Adrenal gland (tissue), 9 donors: ENCODE measurements at regions not wholly inside any gene's neighbourhood (a gene's known extent, or its start where the extent isn't known, plus 50 kb on each side); places are given as distances from the start of the nearest gene placed in this dataset.

Experiments used
- DNase-seq, 7 donors: peaks; one replicate each; pipeline ENCODE4 v3.0.0-alpha.2; 2019 to 2020
- H3K27ac ChIP-seq, 5 donors: fragments of 200-600 bp; sonication (generic) in 4 of 5; 1 replicate in 3 of 5; 2 replicates in 2 of 5; pipeline versions ENCODE4 v1.5.1 to v1.8.0; 2016 to 2020; ENCODE audit warnings: mild to moderate bottlenecking in 1 of 5
- H3K27me3 ChIP-seq: fragments of 200-600 bp; 2 replicates; pipeline ENCODE4 v1.8.0; 2021
- H3K36me3 ChIP-seq, 2 donors: fragments of 200-600 bp; replicated peaks in 1 of 2; 1 replicate in 1 of 2; 2 replicates in 1 of 2; pipeline versions ENCODE4 v1.5.1 to v1.8.0; 2018 to 2022
- H3K4me1 ChIP-seq, 2 donors: fragments of 200-600 bp; replicated peaks in 1 of 2; 1 replicate in 1 of 2; 2 replicates in 1 of 2; pipeline versions ENCODE4 v1.5.1 to v1.8.0; 2018 to 2021
- H3K4me3 ChIP-seq, 4 donors: fragments of 200-600 bp; sonication (generic) in 3 of 4; one replicate each; pipeline ENCODE4 v1.5.1; 2016 to 2018
- H3K9me3 ChIP-seq, 3 donors: fragments of 200-600 bp; sonication (generic) in 1 of 3; replicated peaks in 1 of 3; 1 replicate in 2 of 3; 2 replicates in 1 of 3; pipeline versions ENCODE4 v1.5.1 to v1.8.0; 2016 to 2021
- POLR2A ChIP-seq, 2 donors: fragments of 450-650 bp; IDR thresholded peaks; one replicate each; pipeline ENCODE4 v1.6.1; 2017; ENCODE audit warnings: antibody characterized with exemption in 2 of 2, mild to moderate bottlenecking in 2 of 2, moderate library complexity in 1 of 2
- WGBS, 4 donors: extraction: QIAGEN DNeasy Blood & Tissue Kit in 2 of 4; methylation state at CpG; one replicate each; pipeline versions ENCODE4 v1.1.5 to v1.1.7; 2013 to 2017; 5-methylcytosine and 5-hydroxymethylcytosine counted together
- intact Hi-C, 2 donors: fragments of 100-400 bp; cut with DNase I; formaldehyde crosslinking; loops; one replicate each; pipeline versions ENCODE4 v1.14.1 to v1.15.0; 2022 to 2023
- TF ChIP-seq, protein P1 (sequence below), 6 experiments: fragments of 450-650 bp in 4 of 6; fragments of 200-600 bp in 2 of 6; sonication (generic) in 1 of 6; IDR thresholded peaks; 1 replicate in 5 of 6; 2 replicates in 1 of 6; pipeline versions ENCODE4 v1.5.1 to v1.8.0; 2016 to 2021; ENCODE audit warnings: antibody characterized with exemption in 6 of 6, mild to moderate bottlenecking in 2 of 6, moderate library complexity in 1 of 6
- donor health status: healthy with polysubstance abuse.
- donor health status: Bipolar disorder and iron deficiency.
- donor health status: DM: yes; HTN: yes; CAD: no.
- donor health status: DM: no; HTN: no; CAD: no.
- donor health status: DM: no; HTN: no; CAD: no.

GRCh38 chr2:133651861-133652260 is 83.6 kb upstream of the NCKAP5 start:
- intact Hi-C loops, result no loop called here
- H3K4me1 ChIP-seq, result no peaks in the 10 kb centered on the region
- H3K27me3 ChIP-seq, result no peaks in the 10 kb centered on the region
- no peak overlapping the region for H3K4me3 ChIP-seq
- no peak for DNase-seq
- TF ChIP-seq, protein P1, sequence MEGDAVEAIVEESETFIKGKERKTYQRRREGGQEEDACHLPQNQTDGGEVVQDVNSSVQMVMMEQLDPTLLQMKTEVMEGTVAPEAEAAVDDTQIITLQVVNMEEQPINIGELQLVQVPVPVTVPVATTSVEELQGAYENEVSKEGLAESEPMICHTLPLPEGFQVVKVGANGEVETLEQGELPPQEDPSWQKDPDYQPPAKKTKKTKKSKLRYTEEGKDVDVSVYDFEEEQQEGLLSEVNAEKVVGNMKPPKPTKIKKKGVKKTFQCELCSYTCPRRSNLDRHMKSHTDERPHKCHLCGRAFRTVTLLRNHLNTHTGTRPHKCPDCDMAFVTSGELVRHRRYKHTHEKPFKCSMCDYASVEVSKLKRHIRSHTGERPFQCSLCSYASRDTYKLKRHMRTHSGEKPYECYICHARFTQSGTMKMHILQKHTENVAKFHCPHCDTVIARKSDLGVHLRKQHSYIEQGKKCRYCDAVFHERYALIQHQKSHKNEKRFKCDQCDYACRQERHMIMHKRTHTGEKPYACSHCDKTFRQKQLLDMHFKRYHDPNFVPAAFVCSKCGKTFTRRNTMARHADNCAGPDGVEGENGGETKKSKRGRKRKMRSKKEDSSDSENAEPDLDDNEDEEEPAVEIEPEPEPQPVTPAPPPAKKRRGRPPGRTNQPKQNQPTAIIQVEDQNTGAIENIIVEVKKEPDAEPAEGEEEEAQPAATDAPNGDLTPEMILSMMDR (IDR thresholded peaks at IDR 0.05), result no peak
- no peak for TF ChIP-seq POLR2A (IDR thresholded peaks at IDR 0.05)
- H3K9me3 ChIP-seq, result no peaks in the 10 kb centered on the region
- H3K27ac ChIP-seq, result no peak overlapping the region
- 64 to 72% (median 66%) methylated on average over 2 of the region's 2 CpGs for WGBS, 4 donors
- H3K36me3 ChIP-seq, result no peaks in the 10 kb centered on the region

- Histone ChIP-seq H3K4me3 (no peak overlapping the region), H3K27me3 (no peaks in the 10 kb centered on the region), H3K27ac (no peak overlapping the region), H3K4me1 (no peaks in the 10 kb centered on the region), H3K36me3 (no peaks in the 10 kb centered on the region), H3K9me3 (no peaks in the 10 kb centered on the region)
- intact Hi-C loops, result no loop called here
- no peak for DNase-seq
- 50 to 61% (median 57%) methylated on average over 4 of the region's 4 CpGs for WGBS, 4 donors
- no peak for TF ChIP-seq POLR2A (IDR thresholded peaks at IDR 0.05)
- TF ChIP-seq, protein P1 (IDR thresholded peaks at IDR 0.05), result no peak
Observed at GRCh38 chr2:133652398-133652797, 84.1 kb upstream of the NCKAP5 start.

- Histone ChIP-seq H3K27ac (no peak overlapping the region), H3K27me3 (no peaks in the 10 kb centered on the region), H3K9me3 (no peaks in the 10 kb centered on the region), H3K4me1 (no peaks in the 10 kb centered on the region), H3K36me3 (no peaks in the 10 kb centered on the region), H3K4me3 (no peak overlapping the region)
- intact Hi-C loops, result no loop called here
- TF ChIP-seq, protein P1 (IDR thresholded peaks at IDR 0.05), result no peak
- no peak for TF ChIP-seq POLR2A (IDR thresholded peaks at IDR 0.05)
- DNase-seq, result no peak
Observed at GRCh38 chr2:133653056-133653455, 84.8 kb upstream of the NCKAP5 start.

GRCh38 chr2:133654949-133655348 is 86.7 kb upstream of the NCKAP5 start:
- H3K36me3 ChIP-seq, result no peaks in the 10 kb centered on the region
- H3K27ac ChIP-seq, result no peak overlapping the region
- no peak for DNase-seq
- H3K9me3 ChIP-seq, result no peaks in the 10 kb centered on the region
- intact Hi-C loops, result no loop called here
- H3K27me3 ChIP-seq, result no peaks in the 10 kb centered on the region
- no peak overlapping the region for H3K4me3 ChIP-seq
- TF ChIP-seq POLR2A (IDR thresholded peaks at IDR 0.05), result no peak
- TF ChIP-seq, protein P1 (IDR thresholded peaks at IDR 0.05), result no peak
- H3K4me1 ChIP-seq, result no peaks in the 10 kb centered on the region
